ENCODE measurements at regions not wholly inside any gene's neighbourhood (a gene's known extent, or its start where the extent isn't known, plus 50 kb on each side); places are given as distances from the start of the nearest gene placed in this dataset.

GRCh38 chr10:28880683-28880950, 203.3 kb downstream of the BAMBI start:
- TF ChIP-seq CTCF (IDR thresholded peaks at IDR 0.05; ENCODE audit: insufficient read depth, low read depth, low read length) (no peak), EZH2 (IDR thresholded peaks at IDR 0.05; ENCODE audit: insufficient read depth, low read length) (no peak)
